GM21423 (cell line): ENCODE measurements at regions not wholly inside any gene's neighbourhood (a gene's known extent, or its start where the extent isn't known, plus 50 kb on each side); places are given as distances from the start of the nearest gene placed in this dataset.
A peak's percentile ranks its signal among the peaks of the same experiment; 100 is the strongest.

ENCODE experiments used
- ATAC-seq: cut with Tn5 transposase; IDR thresholded peaks from one replicate; pipeline ENCODE4 v1.9.1; 2021; ENCODE audit warnings: mild to moderate bottlenecking, moderate library complexity; ENCODE audit not compliant: unreplicated experiment

DNA sequence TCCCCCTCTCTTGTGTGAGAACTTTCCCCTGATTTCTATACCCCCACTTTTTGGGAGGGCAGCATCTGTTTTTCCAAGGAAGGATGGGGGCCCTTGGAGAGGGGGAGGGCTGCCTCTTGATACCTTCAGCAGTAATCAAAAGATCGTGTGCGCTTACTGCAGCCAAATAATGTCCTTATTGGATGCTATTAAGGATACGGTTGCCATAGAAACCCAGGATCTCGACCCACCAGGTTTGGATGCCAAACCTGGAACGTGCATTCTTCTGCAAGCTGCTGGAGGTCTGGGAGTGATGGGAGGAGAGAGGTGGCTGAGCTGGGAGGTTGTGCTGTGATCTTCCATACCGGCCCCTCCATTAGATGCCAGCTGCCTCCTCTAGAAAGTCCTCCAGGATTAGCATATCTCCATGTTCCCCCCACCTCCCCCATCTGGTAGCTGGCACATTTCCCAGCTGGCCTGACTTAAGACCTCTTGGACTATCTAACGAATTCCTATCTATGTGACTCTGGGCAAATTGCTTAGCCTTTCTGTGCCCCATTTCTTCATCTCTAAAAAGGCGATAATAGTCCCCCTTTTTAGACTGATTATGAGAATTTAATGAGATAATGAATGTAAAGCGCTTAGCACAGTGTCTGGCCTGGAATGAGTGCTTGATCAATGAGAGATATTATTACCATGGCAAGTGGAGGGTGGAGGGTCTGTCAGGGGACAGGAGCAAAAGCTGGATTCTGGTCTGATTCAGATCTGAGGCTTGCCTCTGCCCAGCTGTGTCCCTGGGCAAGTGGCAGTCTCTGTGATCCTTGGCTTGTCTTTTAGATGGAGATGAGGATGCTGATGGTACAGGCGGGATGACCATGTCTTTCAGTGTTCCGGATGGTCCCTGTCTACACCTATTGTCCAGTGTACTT lies 78.5 kb upstream of the PCBD1 start:
- ATAC-seq = no peak

DNA sequence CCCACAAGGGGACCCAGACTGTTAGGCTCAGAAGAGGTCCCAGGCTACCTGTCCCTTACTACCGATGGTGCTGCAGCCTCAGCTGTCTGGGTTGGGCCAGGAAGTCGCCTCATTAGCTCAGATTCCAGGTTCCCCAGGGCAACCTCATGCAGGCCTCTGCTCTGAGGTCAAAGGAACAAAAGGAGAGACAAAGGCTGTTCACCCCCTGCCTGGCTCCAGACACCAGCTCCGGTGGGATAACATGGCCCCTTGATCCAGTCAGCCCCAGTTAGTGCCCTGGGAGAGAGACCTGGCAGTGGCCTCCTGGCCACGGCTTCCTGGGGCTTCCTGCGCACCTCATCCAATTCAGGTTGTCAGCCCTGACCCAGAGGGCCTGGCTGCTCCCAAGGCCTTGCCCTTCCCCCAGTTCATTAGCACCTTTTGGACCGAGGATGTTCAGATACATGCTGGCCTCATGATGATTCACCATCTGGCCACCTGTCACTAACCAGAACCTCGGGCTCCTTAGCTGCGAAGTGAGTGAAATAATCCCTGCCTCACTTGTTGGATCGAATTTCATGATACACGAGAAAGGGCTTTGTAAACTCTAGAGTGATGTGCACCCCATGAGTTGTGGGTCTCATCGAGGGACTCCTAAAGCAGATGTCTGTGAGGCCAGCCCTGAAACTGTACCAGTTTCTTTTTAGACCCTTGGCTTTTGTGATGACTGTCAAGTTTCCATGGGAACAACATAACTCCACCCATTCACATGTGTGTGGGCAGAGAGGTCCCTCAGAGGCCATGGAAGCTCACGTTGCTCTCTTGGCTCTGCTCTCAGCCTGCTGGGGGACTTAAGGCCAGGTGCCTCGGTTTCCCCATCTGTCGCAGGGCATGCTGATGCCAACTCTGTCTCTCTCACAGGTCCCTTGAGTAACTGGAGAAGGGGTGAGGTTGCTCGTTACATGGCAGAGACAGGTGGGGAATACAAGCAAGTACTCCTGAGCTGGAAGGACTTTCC lies 79.5 kb upstream of the PCBD1 start:
- no peak for ATAC-seq

DNA sequence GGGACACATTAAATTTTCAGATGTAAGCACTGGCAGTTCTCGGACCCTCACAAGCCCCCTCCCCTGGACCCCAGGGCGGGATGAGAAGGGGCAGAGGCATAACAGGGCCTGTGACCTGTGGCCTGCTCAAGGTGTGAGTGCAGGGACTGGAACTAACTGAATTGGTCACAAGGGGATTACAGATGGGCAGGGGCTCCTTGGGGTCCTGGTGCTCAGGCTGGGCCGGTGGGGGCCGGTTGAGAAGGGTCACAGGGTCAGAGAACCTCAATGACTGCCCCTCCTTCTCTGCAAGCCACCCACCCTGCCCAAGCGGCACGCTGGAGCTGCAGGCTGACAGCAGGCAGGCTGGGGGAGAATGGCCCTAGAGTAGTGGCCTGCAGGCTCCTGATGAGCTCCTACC lies 80.8 kb upstream of the PCBD1 start:
- no peak for ATAC-seq

DNA sequence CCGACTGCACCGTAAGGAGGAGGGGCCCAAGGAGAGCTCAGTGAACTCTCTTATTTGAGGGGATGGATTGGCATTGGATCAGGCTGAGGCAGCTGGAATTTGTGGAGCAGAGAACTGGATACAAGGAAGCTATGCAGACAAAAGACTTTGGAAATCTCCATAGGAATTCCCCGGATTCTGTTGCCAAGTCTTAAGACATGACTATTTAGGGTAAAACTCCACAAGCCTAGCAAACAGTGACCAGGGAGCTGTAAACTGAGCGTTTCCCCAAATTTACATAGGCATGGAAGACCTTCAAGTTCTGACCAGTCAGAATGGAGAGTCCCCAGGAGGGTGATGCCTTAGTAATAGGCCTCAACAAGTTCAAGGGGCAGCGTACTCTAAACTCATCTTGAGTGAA lies 82.5 kb upstream of the PCBD1 start:
- ATAC-seq = no peak

- ATAC-seq = no peak
Measured at GRCh38 chr10:70973275-70973674, 84.9 kb upstream of the PCBD1 start.

DNA sequence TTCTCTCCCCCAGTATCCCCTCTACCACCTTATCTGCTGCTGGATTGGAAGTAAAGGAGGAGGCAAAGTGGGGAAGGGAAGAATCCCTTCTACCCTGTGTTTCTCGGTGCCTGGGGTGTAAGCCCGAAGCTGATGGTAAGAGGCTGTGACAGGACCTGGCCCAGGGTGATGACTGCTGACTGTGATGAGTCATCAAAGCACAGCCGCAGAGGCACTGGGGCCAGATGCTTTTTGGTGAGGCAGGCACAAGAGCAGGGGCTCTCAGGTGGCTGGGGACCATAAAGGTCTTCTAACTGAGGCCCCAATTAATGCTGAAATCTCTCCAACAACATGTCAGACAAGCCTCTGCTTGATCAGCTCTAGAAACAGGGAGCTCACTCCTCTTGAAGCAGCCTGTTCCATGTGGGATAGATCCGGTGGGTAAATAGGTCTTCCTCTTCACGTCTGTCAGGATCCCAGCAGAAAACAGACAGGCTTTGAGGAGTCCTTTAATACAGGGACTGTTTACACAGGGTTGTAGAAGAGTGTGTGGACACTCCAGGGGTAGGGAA lies 86.1 kb upstream of the PCBD1 start:
- ATAC-seq = no peak

DNA sequence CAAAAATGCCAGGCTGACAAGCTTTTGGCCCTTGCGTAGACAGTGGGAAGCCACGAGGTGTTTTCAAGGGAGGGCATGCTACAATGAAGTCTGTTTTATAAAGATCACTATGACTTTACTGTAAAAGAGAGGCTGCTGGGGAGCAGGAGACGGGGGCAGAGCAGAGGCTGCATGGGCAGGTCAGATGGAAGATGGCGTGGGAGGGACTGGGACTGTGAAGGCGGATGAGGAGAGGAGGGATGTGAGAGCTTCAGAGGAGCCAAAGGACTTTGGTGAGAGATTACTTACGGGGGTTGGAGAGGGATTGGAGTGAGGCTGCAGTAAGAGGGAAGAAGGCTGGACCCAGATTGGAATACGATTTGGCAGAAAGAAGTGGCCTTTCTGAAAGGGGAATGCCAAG lies 86.6 kb upstream of the PCBD1 start:
- no peak for ATAC-seq

- ATAC-seq = no peak
Measured at GRCh38 chr10:70976063-70976695, 87.8 kb upstream of the PCBD1 start.

- ATAC-seq = no peak
Measured at GRCh38 chr10:70977625-70978024, 89.3 kb upstream of the PCBD1 start.

DNA sequence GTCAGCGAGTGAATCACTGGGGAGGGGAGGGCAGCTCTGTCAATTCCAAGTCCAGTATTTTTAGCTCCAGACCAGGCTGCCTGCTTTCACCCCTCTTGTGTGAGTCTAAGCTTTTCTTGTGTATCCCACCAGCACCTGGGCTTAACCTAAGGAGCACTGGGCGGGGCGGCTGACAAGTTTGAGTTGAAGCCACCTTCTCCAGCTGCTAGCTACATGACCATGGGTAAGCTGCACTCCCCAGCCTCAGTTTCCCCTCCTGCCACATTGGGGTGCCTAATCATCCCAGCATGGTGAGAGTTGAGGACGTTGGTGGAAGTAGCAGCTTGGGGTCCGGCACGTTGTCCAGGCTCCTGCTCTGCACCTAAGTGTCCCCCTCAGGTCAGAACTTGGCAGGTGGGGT lies 89.8 kb upstream of the PCBD1 start:
- ATAC-seq = no peak

- ATAC-seq = no peak
Measured at GRCh38 chr10:70978816-70979480, 90.6 kb upstream of the PCBD1 start.

- ATAC-seq = no peak
Measured at GRCh38 chr10:70980687-70981086, 92.3 kb upstream of the PCBD1 start.

DNA sequence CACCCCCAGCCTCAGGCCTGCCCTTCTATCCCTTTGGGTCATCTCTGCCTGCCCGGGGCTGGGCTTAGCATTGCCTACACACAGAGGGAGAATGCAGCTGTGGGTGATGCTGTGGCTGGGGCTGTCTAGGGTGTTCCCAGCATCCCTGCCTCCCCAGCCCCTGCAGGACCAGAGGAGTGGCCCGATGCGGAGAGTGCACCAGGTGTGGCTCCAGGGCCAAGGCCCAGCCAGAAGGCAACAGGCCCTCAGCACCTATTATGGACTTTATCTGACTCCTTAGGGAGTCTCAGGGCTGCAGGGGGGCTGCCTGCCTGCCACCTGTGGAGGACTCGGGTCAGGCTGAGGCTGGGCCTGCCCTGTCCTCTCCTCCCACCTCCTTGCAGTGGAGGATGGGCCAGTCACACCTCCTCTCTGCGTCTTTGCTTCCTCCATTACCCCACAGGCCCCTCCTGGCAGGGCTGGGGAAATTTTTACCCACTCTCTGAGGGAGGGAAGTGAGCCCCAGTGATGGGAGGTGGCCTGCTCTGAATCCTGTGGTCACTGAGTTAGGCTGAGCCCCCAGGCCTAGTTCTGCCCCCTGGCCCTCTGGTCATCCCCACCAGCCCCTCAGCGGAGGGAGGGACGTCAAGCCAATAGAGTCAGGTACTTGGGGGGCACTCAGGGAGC lies 92.9 kb upstream of the PCBD1 start:
- no peak for ATAC-seq

GRCh38 chr10:70981936-70982335 lies 93.6 kb upstream of the PCBD1 start:
- no peak for ATAC-seq

- ATAC-seq = peak; percentile 69
Measured at GRCh38 chr10:70982443-70982842, 94.1 kb upstream of the PCBD1 start.

DNA sequence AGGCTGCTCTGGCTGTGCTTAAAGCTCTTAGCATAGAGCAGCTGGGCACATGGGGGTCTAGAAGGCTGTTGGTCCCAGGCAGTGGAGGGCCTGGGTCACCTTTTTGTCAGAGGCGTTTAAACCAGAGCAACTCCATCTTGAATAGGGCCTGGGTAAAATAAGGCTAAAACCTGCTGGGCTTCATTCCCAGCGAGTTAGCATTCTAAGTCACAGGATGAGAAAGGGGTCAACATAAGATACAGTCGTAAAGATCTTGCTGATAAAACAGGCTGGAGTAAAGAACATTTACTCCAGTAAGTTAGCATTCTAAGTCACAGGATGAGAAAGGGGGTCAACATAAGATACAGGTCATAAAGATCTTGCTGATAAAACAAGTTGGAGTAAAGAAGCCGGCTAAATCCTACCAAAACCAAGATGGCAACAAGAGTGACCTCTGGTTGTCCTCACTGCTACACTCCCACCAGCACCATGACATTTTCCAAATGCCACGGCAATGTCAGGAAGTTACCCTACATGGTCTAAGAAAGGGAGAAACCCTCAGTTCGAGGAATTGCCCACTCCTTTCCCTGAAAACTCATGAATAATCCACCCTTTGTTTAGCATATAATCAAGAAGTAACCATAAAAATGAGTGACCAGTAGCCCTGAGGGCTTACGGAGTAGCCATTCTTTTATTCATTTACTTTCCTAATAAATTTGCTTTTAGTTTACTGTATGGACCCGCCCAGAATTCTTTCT lies 96.8 kb upstream of the PCBD1 start:
- ATAC-seq = no peak

GRCh38 chr10:70985824-70986622 lies 97.7 kb upstream of the PCBD1 start:
- ATAC-seq = no peak

DNA sequence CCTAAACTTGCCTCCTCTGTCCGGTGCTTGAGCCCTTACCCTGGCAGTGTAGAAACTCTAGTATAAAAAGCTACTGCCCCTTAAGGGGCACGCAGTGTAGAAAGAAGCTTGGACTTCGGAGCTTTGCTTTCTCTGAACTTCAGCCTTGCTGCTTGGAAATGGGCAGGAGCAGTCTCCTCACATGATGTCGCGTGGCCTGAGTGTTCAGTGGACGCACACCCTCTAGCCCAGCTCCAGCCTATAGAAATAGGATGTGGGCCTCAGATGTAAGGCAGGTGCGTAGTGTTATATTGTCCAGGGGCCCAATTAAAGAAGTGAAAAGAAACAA lies 98.2 kb upstream of the PCBD1 start:
- no peak for ATAC-seq
